Suprapubic skin (tissue), 4 donors: ENCODE measurements at regions not wholly inside any gene's neighbourhood (a gene's known extent, or its start where the extent isn't known, plus 50 kb on each side); places are given as distances from the start of the nearest gene placed in this dataset.

ENCODE experiments used
- DNase-seq, 2 donors: peaks; one replicate each; pipeline ENCODE4 v3.0.0-alpha.2; 2019; ENCODE audit warnings: low spot score in 2 of 2
- H3K27ac ChIP-seq: fragments of 200-600 bp; sonication (generic); one replicate; pipeline ENCODE4 v1.5.1; 2019
- H3K27me3 ChIP-seq: fragments of 200-600 bp; sonication (generic); one replicate; pipeline ENCODE4 v1.5.1; 2019
- H3K36me3 ChIP-seq: fragments of 200-600 bp; sonication (generic); one replicate; pipeline ENCODE4 v1.5.1; 2019
- H3K4me1 ChIP-seq: fragments of 200-600 bp; sonication (generic); one replicate; pipeline ENCODE4 v1.5.1; 2019
- H3K4me3 ChIP-seq: fragments of 200-600 bp; sonication (generic); one replicate; pipeline ENCODE4 v1.5.1; 2019; ENCODE audit warnings: mild to moderate bottlenecking
- H3K9me3 ChIP-seq: fragments of 200-600 bp; sonication (generic); one replicate; pipeline ENCODE4 v1.5.1; 2019
- EP300 ChIP-seq: sonication (generic); formaldehyde crosslinking; IDR thresholded peaks from one replicate; pipeline ENCODE4 v1.6.1; 2017; ENCODE audit warnings: antibody characterized with exemption
- POLR2A ChIP-seq, 2 donors: fragments of 450-650 bp; IDR thresholded peaks; one replicate each; pipeline ENCODE4 v1.6.1; 2017; ENCODE audit warnings: antibody characterized with exemption in 2 of 2, mild to moderate bottlenecking in 2 of 2, moderate library complexity in 2 of 2
- POLR2AphosphoS5 ChIP-seq, 3 donors: sonication (generic); formaldehyde crosslinking; IDR thresholded peaks; one replicate each; pipeline ENCODE4 v1.6.1; 2017; ENCODE audit warnings: antibody characterized with exemption in 3 of 3
- WGBS: methylation state at CpG from one replicate; pipeline ENCODE4 v1.1.5; 2018; 5-methylcytosine and 5-hydroxymethylcytosine counted together
- TF ChIP-seq, protein P1 (sequence below), 2 donors: fragments of 200-600 bp in 1 of 2; fragments of 450-650 bp in 1 of 2; sonication (generic) in 1 of 2; IDR thresholded peaks; one replicate each; pipeline ENCODE4 v1.5.1; 2016 to 2019; ENCODE audit warnings: antibody characterized with exemption in 2 of 2, mild to moderate bottlenecking in 1 of 2, moderate library complexity in 1 of 2

GRCh38 chr2:41917587-41917986 is 130.2 kb upstream of the PKDCC start:
- no peak for DNase-seq
- no peaks in the 10 kb centered on the region for H3K27me3 ChIP-seq
- peaks cover 11% of the 10 kb centered on the region for H3K4me1 ChIP-seq
- H3K9me3 ChIP-seq, result no peaks in the 10 kb centered on the region
- TF ChIP-seq EP300 (no peak), POLR2AphosphoS5 (IDR thresholded peaks at IDR 0.05) (no peak), POLR2A (IDR thresholded peaks at IDR 0.05) (no peak)
- TF ChIP-seq, protein P1, sequence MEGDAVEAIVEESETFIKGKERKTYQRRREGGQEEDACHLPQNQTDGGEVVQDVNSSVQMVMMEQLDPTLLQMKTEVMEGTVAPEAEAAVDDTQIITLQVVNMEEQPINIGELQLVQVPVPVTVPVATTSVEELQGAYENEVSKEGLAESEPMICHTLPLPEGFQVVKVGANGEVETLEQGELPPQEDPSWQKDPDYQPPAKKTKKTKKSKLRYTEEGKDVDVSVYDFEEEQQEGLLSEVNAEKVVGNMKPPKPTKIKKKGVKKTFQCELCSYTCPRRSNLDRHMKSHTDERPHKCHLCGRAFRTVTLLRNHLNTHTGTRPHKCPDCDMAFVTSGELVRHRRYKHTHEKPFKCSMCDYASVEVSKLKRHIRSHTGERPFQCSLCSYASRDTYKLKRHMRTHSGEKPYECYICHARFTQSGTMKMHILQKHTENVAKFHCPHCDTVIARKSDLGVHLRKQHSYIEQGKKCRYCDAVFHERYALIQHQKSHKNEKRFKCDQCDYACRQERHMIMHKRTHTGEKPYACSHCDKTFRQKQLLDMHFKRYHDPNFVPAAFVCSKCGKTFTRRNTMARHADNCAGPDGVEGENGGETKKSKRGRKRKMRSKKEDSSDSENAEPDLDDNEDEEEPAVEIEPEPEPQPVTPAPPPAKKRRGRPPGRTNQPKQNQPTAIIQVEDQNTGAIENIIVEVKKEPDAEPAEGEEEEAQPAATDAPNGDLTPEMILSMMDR (IDR thresholded peaks at IDR 0.05), result no peak
- H3K4me3 ChIP-seq, result no peak overlapping the region
- no peaks in the 10 kb centered on the region for H3K36me3 ChIP-seq
- 68% methylated on average over 2 of the region's 2 CpGs for WGBS
- no peak overlapping the region for H3K27ac ChIP-seq

DNA sequence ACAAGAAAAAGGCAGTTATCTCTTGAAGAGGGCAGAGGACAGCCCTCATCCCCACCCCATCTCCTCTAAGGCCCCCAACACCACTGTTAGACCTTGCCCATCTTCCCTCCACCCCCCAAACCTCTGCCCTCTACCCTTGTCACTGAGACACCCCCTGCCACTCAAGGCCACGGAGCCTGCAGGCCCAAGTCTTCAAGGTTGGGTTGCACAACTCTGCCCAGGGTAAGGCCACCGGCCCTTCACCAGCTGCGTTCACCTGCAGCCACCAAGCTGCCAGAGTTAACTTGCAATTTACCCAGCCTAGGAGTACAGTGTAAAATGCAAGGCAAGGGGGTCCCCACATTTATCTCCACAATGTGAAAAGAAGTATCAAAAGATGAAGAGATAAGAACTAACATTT is 128.7 kb upstream of the PKDCC start:
- peaks cover 23% of the 10 kb centered on the region for H3K4me1 ChIP-seq
- DNase-seq, result peak in 1 of 2 donors; percentile 27
- H3K9me3 ChIP-seq, result no peaks in the 10 kb centered on the region
- no peaks in the 10 kb centered on the region for H3K27me3 ChIP-seq
- no peak overlapping the region for H3K4me3 ChIP-seq
- H3K36me3 ChIP-seq, result no peaks in the 10 kb centered on the region
- WGBS, result 95% methylated on average over 3 of the region's 3 CpGs
- no peak overlapping the region for H3K27ac ChIP-seq
- TF ChIP-seq POLR2A (IDR thresholded peaks at IDR 0.05) (no peak), EP300 (no peak), POLR2AphosphoS5 (IDR thresholded peaks at IDR 0.05) (no peak)
- TF ChIP-seq, protein P1 (IDR thresholded peaks at IDR 0.05), result no peak

DNA sequence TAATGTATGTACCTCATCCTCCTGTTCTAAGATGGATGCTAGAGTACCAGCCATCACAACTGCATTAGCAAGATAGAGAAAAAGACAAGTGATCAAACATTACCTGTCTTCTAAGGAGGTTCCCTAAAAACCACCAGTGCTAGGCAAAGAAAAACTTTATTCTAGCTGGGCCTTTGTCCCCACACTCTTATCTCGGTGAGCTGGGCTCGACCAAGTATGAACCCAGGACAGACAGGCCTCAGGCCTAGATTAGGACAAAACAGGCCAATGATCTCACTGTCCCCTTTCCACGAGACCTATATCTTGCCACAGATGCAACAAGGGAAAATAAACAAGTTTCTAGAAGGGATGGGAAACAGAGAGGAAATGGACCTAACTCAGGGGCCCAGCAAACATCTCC is 127.6 kb upstream of the PKDCC start:
- TF ChIP-seq POLR2AphosphoS5 (IDR thresholded peaks at IDR 0.05) (no peak), POLR2A (IDR thresholded peaks at IDR 0.05) (no peak), EP300 (no peak)
- TF ChIP-seq, protein P1 (IDR thresholded peaks at IDR 0.05), result no peak
- Histone ChIP-seq H3K36me3 (no peaks in the 10 kb centered on the region), H3K4me1 (peaks cover 32% of the 10 kb centered on the region), H3K9me3 (no peaks in the 10 kb centered on the region), H3K4me3 (no peak overlapping the region), H3K27ac (no peak overlapping the region), H3K27me3 (no peaks in the 10 kb centered on the region)
- DNase-seq, result no peak
- WGBS, result 95% methylated on average over 3 of the region's 3 CpGs

DNA sequence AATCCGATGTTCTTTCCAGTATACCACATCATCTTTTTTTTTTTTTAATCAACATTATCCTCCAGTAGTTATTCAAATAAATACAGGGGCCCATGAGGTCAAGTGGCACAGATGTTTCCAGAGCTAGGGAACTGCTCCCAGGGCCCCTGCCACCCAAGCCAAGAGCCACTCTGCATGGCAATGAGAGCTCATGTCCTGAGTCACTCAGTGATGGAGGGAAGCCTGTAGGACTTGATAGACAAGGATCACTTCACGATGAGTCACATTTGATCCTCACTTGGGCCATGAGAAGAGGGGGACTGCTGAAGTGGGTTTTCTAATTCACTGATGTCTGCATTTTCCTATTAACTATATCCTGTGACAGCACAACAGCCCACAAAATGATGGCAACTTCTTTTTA is 127.0 kb upstream of the PKDCC start:
- no peak overlapping the region for H3K4me3 ChIP-seq
- no peak for DNase-seq
- H3K27me3 ChIP-seq, result no peaks in the 10 kb centered on the region
- no peaks in the 10 kb centered on the region for H3K36me3 ChIP-seq
- peaks cover 35% of the 10 kb centered on the region for H3K4me1 ChIP-seq
- TF ChIP-seq, protein P1 (IDR thresholded peaks at IDR 0.05), result no peak
- TF ChIP-seq POLR2AphosphoS5 (IDR thresholded peaks at IDR 0.05) (no peak), POLR2A (IDR thresholded peaks at IDR 0.05) (no peak), EP300 (no peak)
- WGBS, result 93% methylated on average over 2 of the region's 2 CpGs
- no peak overlapping the region for H3K27ac ChIP-seq
- no peaks in the 10 kb centered on the region for H3K9me3 ChIP-seq

DNA sequence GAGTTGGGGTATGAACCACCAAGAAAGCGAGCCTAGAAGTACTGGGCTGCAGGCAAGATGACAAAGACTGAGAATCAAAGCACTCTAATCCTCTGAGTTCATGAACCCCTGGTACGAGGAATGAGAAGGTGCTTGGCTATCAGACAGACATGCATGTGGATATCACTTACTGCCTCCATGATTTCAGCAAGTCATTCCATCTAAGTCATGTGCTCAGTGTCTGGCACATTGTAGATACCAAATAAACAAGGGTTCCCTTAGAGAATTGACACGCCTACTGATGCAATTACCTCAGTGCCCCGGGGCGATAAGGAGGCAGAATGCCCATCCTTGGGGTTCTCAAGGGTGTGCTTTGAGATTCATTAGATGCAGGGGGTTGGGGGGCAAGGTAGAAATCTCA is 125.6 kb upstream of the PKDCC start:
- WGBS, result 70% methylated on average over 5 of the region's 5 CpGs

More for the DNA sequence above, 125.6 kb upstream of the PKDCC start:
- H3K4me3 ChIP-seq, result no peak overlapping the region
- H3K36me3 ChIP-seq, result no peaks in the 10 kb centered on the region
- no peaks in the 10 kb centered on the region for H3K27me3 ChIP-seq
- TF ChIP-seq, protein P1 (IDR thresholded peaks at IDR 0.05), result no peak
- no peak for TF ChIP-seq POLR2A (IDR thresholded peaks at IDR 0.05)
- no peak for TF ChIP-seq EP300
- TF ChIP-seq POLR2AphosphoS5 (IDR thresholded peaks at IDR 0.05), result no peak
- DNase-seq, result no peak
- H3K27ac ChIP-seq, result peak overlapping the region; percentile 65
- H3K4me1 ChIP-seq, result peaks cover 43% of the 10 kb centered on the region
- no peaks in the 10 kb centered on the region for H3K9me3 ChIP-seq
